Renal cortical epithelial cell (primary cell): ENCODE measurements at regions not wholly inside any gene's neighbourhood (a gene's known extent, or its start where the extent isn't known, plus 50 kb on each side); places are given as distances from the start of the nearest gene placed in this dataset.
"Not testable (repeated sequence)": the region's sequence is repeated elsewhere in the genome, so short reads cannot be mapped to it uniquely, and the experiment has no call there.

Experiments used
- DNase-seq: peaks from one replicate; pipeline ENCODE4 v3.0.0-alpha.2; 2011; ENCODE audit warnings: low read depth

DNA sequence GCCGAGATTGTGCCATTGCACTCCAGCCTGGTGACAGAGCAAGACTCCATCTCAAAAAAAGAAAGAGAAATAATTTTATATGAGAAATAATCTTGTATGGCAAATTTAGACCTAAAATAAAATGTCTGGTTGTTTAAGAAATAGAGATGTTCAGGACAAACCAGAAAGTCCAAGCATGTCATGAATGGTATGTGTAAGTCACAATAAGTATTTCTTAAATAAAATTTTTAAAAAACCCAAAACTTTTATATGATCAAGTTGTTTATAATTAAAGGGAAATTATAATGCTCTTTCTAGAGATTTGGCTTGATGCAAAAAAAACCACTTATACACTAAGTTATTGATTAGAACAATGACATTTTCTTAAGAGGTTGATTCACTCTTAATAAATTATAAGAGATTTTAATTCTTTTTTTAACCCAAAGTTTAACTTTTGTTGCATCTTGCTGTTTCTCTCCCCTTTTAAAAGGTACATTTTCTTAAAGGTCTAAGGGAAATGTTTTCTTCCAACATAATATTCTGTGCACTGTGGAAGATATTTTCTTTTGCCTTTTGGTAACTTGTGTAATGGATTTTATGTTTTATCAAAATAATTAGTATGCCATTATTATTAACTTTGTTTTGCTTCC, 105.7 kb downstream of the RTP4 start:
- no peak for DNase-seq

GRCh38 chr3:187466306-187466705, 98.1 kb downstream of the RTP4 start:
- not testable (repeated sequence) for DNase-seq

DNA sequence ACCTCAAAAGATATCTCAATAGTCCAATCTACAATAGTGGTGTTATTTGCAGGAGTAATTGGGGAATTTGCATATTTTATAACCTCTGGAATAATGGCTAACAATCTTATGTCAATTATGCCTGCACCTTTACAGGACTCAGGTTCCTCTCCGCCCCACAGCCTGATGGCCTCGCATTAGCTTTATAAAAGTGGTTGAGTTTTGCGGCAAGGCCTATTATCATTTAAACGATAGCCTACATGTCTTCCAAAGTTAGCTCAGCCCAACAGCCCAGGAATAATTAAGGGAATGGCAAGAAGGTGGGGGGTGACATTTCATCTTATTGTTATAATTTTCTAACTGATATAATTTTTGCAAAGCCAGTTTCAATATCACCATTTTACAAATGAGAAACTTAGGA, 97.3 kb downstream of the RTP4 start:
- no peak for DNase-seq

DNA sequence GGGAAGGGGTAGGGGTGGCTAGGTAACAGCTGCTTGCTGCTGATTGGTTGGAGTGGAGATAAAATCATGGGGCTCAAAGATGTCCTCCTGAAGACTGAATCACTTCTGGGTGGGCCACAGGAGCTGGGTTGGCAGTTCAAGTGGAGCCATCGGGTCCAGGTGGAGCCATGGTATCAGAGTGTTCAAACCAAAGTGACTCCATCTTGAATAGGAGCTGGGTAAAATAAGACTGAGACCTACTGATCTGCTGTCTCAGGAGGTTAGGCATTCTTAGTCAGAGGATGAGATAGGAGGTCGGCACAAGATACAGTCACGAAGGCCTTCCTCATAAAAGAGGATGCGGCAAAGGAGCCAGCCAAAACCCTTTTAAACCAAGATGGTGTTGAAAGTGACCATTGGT, 96.5 kb downstream of the RTP4 start:
- DNase-seq, result no peak

- no peak for DNase-seq
Measured at GRCh38 chr3:187458921-187459320, 90.7 kb downstream of the RTP4 start.

- DNase-seq, result no peak
Measured at GRCh38 chr3:187458383-187458782, 90.2 kb downstream of the RTP4 start.

GRCh38 chr3:187456250-187456649, 88.1 kb downstream of the RTP4 start:
- peak; percentile 71 for DNase-seq

- peak; percentile 87 for DNase-seq
Measured at GRCh38 chr3:187454085-187454815, 86.1 kb downstream of the RTP4 start.

- no peak for DNase-seq
Measured at GRCh38 chr3:187450431-187451190, 82.4 kb downstream of the RTP4 start.

DNA sequence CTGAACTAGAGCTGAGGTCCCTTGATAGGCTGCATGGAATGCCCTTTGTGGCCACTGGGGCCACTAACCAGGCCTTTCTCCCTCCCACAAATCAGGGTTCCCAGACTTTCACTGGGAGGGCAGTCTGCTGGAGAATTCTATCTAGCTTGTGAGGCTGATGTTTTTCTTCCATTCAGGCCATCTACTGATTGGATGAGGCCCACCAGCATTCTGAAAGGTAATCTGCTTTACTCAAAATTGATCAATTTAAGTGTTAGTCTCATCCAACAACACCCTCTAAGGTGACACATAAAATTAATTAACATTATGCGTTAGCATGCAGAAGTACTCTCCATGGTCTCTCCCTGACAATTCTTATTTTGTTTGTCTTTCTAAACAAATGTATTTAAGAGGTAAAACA, 80.5 kb downstream of the RTP4 start:
- DNase-seq, result no peak

DNA sequence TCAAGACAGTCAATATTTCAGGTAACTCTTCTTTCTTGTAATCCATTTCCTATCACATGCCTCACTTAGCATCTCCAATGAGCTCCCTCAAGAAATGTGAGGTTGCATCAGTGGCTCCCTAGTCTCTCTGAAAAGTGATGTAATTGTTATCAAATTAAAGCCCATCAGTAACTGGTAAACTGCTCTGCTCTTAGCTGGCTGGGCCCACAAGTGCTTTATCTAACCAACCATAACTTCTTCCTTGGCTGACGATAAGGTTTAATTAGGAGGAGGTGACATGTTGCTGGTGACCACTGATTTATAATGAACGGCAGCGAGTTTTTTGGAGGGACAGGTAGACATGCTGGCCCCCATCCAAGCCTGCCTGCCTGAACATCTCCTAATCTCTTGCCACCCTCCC, 79.6 kb downstream of the RTP4 start:
- DNase-seq, result no peak

DNA sequence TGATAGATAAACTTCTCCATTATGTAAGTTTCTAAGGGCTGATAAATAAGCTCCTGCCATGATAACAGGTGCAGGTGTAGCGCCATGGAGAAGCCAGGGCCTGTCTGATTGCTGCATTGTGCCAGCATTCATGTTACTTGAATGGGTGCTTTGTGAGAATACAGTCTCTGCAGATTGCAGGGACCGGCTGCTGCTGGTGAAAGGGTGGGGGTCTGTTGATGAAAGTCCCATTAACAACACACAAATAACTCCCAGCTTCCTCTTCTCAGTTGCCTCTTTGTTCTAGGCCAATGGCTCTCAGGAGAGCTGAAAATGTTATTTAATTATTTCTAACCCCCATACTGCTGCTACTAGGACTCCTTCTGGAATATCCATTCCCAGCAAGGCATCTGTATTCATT, 77.2 kb downstream of the RTP4 start:
- DNase-seq, result no peak

- no peak for DNase-seq
Measured at GRCh38 chr3:187434524-187434923, 66.3 kb downstream of the RTP4 start.

DNA sequence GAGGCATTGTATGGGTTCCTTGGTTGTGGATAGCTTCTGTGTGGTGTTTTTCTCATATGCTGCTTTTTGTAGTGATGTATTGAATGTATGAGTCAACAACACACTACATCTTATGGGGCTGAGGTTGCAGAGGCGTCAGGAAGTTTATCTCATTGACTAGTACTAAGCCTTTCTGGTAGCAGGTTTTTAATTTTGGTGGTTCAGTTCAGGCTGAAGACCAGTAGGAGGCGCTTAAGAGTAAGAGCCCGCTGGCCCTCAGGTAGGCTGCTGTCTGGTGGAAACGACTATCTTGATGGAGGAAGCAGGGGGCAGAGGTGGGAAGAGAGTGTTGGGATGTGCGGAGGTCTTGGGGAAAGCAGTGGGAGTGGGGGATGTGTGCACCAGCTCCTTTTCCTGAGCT, 62.4 kb downstream of the RTP4 start:
- DNase-seq, result no peak
